LoVo (cell line): ENCODE measurements at regions not wholly inside any gene's neighbourhood (a gene's known extent, or its start where the extent isn't known, plus 50 kb on each side); places are given as distances from the start of the nearest gene placed in this dataset.
"Not testable (repeated sequence)": the region's sequence is repeated elsewhere in the genome, so short reads cannot be mapped to it uniquely, and the experiment has no call there.

Experiments used
- DNase-seq: peaks from one replicate; pipeline ENCODE4 v3.0.0-alpha.2; 2016; ENCODE audit warnings: low spot score

GRCh38 chr2:8314063-8314462, 367.8 kb upstream of the ID2 start:
- no peak for DNase-seq

DNA sequence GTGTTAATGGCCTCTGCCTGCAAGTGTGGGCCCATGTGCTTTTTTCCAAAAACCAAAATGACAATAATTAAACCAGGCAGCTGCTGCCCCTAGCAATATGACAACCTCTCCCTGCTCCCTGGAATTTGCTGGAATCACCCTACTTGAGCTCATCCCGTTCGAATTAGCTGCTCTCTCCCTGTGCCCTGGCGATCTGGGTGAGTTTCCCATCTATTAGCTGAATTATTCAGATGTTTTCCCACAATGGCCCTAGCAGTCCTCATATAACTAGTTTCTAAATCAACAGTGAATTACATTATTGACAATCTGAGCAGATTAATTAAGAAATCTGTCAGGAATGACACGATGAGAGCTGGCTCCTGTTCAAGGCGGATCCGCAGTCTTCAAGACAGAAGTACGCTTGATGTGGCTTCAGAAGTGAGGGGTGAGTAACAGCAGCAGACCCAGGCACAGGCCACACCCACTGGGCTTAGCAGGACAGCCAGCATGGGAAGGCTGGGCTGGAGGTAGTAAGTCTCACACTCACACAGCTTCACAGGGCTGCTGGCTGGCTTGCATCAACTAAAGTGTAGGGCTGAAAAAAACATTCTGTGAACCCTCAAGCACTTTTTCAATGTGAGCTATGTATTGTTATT, 366.2 kb upstream of the ID2 start:
- no peak for DNase-seq

DNA sequence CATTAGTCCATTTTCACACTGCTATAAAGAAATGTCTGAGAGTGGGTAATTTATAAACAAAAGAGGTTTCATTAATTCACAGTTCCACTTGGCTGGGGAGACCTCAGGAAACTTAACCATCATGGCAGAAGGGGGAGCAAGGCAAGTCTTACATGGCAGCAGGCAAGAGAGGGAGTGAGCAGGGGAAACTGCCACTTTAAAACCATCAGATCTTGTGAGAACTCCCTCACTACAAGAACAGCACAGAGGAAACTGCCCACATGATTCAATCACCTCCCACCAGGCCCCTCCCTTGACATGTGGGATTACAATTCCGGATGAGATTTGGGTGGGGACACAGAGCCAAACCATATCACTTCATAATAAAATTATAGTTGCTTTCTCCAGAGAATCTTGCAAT, 365.5 kb upstream of the ID2 start:
- no peak for DNase-seq

- no peak for DNase-seq
Observed at GRCh38 chr2:8317418-8317817, 364.4 kb upstream of the ID2 start.

- no peak for DNase-seq
Observed at GRCh38 chr2:8319219-8319618, 362.6 kb upstream of the ID2 start.

GRCh38 chr2:8320311-8321066, 361.4 kb upstream of the ID2 start:
- DNase-seq, result no peak

DNA sequence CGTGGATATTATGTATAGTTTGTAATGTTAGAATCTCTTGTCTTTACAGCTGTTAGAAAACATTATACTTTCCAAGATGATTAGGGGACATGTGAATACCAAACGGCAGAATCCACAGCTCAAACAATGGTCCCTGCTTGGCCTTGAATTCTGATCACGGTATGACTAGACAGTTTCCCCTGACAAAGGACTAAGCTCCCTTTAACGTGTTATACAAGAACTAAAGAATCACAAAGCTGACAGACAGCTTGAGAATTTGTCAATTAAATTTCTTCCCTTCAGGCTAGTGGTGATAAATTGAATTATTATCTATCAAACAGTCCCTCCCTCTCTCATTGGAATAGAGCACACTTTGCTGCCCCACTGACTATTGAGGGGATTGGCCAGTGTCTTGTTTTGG, 359.2 kb upstream of the ID2 start:
- no peak for DNase-seq

- DNase-seq, result no peak
Observed at GRCh38 chr2:8324164-8324856, 357.5 kb upstream of the ID2 start.

GRCh38 chr2:8324901-8325300, 357.0 kb upstream of the ID2 start:
- DNase-seq, result no peak

DNA sequence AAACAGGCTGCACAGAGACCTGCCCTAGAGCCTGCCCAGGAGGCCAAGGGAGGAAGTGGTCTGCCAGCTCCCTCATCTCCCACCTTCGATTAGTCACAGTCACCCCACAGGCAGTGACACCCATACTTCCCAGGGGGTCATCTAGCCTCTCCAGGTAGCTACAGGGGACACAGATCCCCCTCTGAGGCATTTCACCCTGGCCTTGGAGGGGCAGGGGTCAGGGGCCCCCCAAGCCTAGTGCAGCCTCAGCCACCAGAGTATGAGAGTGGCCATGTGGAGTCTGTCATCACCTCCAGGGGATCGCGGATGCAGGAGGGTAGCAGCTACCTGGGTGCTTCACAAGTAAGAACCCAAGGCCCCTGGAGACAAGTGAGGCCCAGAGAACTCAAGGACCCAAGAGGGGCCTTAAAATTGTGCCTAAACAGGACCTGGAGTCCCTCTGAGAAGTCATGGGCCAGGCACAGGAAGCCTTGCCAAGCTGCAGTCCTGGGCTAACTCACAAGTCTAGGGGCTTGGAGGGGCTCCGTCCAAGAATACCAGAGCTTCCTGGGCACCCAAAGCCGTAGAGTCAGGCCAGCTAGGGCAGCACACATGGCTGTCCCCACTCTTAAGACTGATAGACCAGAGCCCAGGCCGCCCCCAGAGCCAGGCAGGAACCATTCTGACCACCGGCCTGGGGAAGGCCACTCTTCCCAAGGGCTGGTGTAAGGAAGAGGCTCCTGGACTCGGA, 354.3 kb upstream of the ID2 start:
- no peak for DNase-seq

GRCh38 chr2:8328217-8328616, 353.6 kb upstream of the ID2 start:
- no peak for DNase-seq

GRCh38 chr2:8329660-8330622, 351.9 kb upstream of the ID2 start:
- DNase-seq, result no peak

GRCh38 chr2:8331068-8331467, 350.8 kb upstream of the ID2 start:
- no peak for DNase-seq

GRCh38 chr2:8332646-8333045, 349.2 kb upstream of the ID2 start:
- DNase-seq, result no peak

- DNase-seq, result no peak
Observed at GRCh38 chr2:8333177-8333831, 348.6 kb upstream of the ID2 start.

DNA sequence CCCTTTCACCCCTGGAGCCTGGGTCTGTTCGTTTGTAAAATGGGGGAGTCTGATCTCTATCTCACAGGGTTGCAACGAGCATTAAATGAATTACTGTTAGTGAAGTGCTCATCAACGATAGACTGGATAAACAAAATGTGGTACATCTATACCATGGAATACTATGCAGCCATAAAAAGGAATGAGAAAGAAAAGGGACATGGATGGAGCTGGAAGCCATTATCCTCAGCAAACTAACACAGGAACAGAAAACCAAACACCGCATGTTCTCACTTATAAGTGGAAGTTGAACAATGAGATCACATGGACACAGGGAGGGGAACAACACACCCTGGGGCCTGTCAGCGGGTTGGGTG, 348.0 kb upstream of the ID2 start:
- not testable (repeated sequence) for DNase-seq

DNA sequence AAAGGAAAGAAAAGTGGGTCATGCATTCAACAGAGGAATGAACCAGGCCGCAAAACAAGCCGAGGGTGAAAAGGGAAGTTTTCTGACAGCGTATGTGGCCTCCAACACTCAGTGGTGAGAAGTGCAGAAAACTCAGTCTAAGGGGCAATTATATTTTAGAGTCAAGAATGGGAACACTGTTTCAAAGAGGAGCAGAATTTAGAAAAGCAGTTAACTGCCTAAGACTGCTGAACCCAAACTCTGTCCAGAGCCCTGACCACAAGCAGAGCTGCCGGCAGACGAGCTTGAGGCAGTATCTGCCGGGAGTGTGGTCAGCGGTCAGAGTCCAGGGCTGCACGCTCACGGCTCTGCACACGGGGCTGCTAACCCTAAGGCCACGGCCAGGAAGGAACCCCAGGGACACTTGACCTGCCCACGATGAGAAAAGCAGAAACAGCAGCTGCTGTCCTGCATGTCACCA, 347.0 kb upstream of the ID2 start:
- DNase-seq, result no peak

DNA sequence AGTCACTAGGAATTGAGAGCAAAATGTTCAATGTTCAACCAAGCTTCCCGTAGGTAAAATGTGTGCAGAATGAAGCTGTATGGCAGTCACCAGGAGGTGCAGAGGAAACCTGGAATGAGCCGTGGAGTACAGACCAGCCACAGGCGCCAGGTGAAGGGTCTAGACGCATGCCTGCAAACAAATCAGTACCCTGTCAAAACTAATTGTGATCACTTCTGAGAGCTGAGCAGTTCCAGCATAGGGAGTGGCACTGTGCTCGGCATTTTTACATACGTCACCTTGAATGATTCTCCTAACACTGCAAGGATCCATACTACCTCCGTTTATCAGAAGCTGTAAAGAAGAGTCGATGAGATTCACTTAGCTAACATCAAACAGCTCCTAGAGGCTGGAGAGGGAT, 346.1 kb upstream of the ID2 start:
- DNase-seq, result no peak

GRCh38 chr2:8337321-8337720, 344.5 kb upstream of the ID2 start:
- no peak for DNase-seq

DNA sequence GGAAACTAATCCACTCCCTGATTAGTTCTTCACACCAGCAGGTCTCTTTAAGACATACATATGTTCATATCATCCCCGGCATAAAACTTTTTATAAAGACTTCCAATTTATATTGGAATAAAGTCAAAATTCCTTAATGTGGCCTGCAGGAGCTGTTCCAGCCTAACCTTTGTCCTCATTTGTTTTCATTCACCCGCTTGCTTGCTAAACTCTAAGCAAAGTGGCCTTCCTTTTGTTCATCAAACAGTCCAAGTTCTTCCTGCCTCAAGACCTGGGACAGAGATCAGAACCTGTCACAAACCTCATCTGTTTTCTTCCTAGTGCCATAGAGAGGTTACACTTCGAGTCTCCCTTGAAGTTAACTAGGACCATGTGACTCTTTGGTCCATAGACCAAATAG, 339.4 kb upstream of the ID2 start:
- DNase-seq, result no peak

DNA sequence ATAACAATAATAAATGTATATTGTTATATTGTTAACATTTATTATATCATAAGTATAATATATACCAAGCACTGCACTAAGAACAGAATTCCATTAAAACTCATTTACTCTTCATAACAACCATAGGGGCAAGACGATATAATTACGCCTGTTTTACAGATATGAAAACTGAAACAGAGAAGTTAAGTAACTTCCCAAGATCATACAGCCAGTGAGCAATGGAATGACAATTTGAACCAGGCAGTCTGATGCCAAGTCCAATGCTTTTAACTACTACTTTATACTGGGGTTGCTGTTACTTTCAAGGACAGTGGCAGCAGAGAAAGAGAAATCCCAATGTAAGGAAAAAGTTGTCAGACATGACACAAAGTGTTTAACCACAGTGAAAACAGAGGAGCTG, 338.8 kb upstream of the ID2 start:
- DNase-seq, result no peak
